K562 (cell line): ENCODE measurements at regions not wholly inside any gene's neighbourhood (a gene's known extent, or its start where the extent isn't known, plus 50 kb on each side); places are given as distances from the start of the nearest gene placed in this dataset.

ENCODE experiments used
- AFF1 ChIP-seq, 2 experiments: fragments of 450-650 bp; IDR thresholded peaks; 2 replicates each; pipeline ENCODE4 v1.6.1; 2018; ENCODE audit warnings: mild to moderate bottlenecking in 2 of 2, low read depth in 1 of 2; ENCODE audit not compliant: partially characterized antibody in 2 of 2
- HOMEZ ChIP-seq: fragments of 250-450 bp; sonication (Bioruptor Pico); IDR thresholded peaks from 2 replicates; pipeline ENCODE4 v1.4.0; 2020; ENCODE audit warnings: mild to moderate bottlenecking, moderate library complexity
- LARP7 ChIP-seq: fragments of 450-650 bp; IDR thresholded peaks from 2 replicates; pipeline ENCODE4 v1.6.1; 2016
- NFIC ChIP-seq: fragments of 450-650 bp; IDR thresholded peaks from 2 replicates; pipeline ENCODE4 v1.6.1; 2017; ENCODE audit warnings: mild to moderate bottlenecking, inconsistent platforms
- PHF21A ChIP-seq: fragments of 450-650 bp; IDR thresholded peaks from 2 replicates; pipeline ENCODE4 v1.6.1; 2017; ENCODE audit warnings: low read depth, borderline replicate concordance
- TF ChIP-seq, protein P1 (sequence below), 2 experiments: fragments of 450-650 bp in 1 of 2; sonication (generic) in 1 of 2; formaldehyde crosslinking in 1 of 2; IDR thresholded peaks in 1 of 2; conservative IDR thresholded peaks in 1 of 2; 2 replicates each; pipeline versions ENCODE4 v1.6.1 to v1.8.1; 2016 to 2023; ENCODE audit warnings: mild to moderate bottlenecking in 2 of 2, moderate library complexity in 2 of 2, inconsistent platforms in 1 of 2, missing genetic modification reagents in 1 of 2

GRCh38 chr5:81848362-81848880, 97.5 kb upstream of the SSBP2 start (continued):
- TF ChIP-seq HOMEZ (CRISPR knock-in tag) (no peak), NFIC (no peak), LARP7 (no peak), PHF21A (no peak), AFF1 (IDR thresholded peaks at IDR 0.05; ENCODE audit: low read depth in 1 of 2, partially characterized antibody in 2 of 2) (no peak)
- TF ChIP-seq, protein P1, sequence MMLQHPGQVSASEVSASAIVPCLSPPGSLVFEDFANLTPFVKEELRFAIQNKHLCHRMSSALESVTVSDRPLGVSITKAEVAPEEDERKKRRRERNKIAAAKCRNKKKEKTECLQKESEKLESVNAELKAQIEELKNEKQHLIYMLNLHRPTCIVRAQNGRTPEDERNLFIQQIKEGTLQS (IDR thresholded peaks at IDR 0.05): no peak
- TF ChIP-seq, protein P1 (CRISPR knock-in tag; conservative IDR thresholded peaks at IDR 0.05): no peak
